HPDE6-E6E7 (cell line): ENCODE measurements at regions not wholly inside any gene's neighbourhood (a gene's known extent, or its start where the extent isn't known, plus 50 kb on each side); places are given as distances from the start of the nearest gene placed in this dataset.
"Not testable (repeated sequence)": the region's sequence is repeated elsewhere in the genome, so short reads cannot be mapped to it uniquely, and the experiment has no call there.

Experiments used
- DNase-seq: peaks from one replicate; pipeline ENCODE4 v3.0.0; 2011; ENCODE audit warnings: missing footprints; ENCODE audit errors: extremely low spot score

DNA sequence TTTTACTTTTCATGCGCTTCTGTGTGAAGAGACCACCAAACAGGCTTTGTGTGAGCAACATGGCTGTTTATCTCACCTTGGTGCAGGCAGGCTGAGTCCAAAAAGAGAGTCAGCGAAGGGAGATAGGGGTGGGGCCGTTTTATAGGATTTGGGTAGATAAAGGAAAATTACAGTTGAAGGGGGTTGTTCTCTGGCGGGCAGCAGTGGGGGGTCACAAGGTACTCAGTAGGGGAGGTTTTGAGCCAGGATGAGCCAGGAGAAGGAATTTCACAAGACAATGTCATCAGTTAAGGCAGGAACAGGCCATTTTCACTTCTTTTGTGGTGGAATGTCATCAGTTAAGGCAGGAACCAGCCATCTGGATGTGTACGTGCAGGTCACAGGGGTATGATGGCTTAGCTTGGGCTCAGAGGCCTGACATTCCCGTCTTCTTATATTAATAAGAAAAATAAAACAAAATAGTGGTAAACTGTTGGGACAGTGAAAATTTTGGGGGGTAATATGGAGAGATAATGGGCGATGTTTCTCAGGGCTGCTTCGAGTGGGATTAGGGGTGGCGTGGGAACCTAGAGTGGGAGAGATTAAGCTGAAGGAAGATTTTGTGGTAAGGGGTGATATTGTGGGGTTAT is 670.0 kb downstream of the SUCLG1 start:
- not testable (repeated sequence) for DNase-seq

DNA sequence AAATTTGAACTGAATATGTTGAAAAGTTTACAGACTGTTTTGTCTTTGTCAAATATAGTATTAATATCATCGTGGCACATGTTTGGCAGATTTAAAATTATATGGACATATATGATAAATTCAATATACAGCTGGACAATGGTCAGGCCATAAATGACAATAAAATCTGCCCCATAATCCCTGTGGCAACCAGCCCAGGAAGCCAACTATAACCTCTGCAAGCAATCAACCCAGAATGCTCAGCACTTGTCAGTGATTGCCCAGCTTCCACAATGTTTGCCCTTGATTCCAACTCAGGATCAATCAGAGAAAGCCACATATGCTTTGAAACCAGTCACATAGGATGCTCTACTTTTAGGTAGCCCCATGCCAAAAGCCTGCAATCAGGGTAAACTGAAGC is 671.9 kb downstream of the SUCLG1 start:
- DNase-seq = no peak

DNA sequence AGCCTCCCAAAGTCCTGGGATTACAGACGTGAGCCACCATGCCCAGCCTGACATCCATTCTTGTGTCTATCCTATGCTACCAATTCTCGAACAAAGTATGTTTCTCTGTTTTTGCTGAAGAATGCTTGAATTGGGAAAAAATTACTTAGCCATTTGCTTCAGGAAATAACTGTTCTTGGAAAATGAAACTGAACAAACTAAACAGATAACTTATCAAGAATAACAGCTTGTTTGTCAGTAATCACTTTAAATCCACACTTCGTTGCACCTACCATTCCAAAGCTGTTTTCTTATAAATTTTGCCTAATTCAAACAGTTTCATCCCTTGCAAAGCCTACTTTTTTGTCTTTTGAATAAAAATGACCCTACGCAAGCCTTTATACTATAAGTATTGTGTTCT is 672.9 kb downstream of the SUCLG1 start:
- no peak for DNase-seq

DNA sequence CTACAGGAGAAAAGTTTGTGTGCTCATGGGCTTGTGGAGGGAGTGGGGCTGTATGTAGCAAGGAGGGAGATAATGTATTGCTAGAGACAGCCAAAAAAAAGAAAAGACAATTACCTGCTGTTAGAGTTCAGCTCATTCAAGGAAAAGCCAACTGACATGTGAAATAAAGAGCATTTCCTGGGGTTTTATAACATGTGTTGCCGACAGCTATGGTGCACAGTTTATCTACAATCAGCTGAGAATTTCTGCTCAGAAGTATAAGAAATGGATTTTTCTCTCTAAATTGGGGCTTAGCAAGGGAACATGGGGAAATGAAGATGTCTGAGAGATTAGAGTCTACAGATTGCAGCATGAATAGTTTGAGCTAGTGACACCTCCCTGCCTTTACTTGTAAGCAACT is 674.1 kb downstream of the SUCLG1 start:
- DNase-seq = no peak

DNA sequence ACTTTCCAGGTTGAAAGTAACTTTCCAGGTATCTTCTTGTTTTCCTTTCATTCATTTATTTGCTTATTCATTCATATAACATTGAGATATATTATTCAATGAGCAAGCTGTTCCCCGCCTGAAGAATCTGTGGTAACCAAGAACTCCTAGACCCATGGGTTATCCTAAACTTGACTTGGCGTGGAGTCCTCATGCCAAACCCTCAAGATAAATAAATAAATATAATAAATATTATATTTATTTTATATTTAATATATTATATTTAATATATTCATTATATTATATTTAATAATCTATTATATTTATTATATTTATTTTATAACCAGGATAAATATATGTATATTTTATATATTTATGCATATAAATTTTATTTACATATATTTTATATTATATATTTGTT is 674.8 kb downstream of the SUCLG1 start:
- DNase-seq = no peak

DNA sequence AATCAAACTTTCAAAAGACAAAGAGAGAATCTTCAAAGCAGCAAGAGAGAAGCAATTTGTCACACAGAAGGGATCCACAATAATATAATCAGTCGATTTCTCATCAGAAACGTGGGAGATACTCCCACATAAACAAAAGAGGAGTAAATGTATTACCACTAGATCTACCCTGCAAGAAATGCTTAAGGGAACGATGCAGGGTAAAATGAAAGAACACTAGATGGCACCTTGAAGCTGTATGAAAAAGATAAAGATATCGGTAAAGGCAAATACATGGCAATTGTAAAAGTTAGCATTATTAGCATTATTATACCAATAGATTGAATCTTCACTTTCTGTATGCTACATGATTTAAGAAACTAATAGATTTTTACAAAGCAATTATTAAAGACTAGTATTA is 677.0 kb downstream of the SUCLG1 start:
- no peak for DNase-seq

DNA sequence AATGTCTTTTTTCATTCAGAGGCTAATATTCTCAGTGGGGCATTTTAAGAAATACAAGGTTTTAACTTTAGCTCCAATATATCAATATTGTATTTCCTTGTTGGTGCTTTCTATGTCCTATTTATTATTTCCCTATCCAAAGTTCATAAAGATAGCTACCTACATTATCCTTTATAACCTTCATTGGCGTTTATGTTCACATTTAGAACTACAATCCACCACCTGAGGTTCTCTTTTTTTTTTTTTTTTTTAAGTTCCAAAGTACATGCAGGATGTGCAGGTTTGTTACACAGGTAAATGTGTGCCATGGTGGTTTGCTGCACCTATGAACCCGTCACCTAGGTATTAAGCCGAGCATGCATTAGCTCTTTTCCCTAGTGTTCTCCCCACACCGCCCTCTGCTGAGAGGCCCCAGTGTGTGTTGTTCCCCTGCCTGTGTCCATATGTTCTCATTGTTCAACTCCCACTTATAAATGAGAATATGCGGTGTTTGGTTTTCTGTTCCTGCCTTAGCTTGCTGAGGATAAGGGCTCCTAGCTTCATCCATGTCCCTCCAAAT is 694.6 kb downstream of the SUCLG1 start:
- DNase-seq = no peak

DNA sequence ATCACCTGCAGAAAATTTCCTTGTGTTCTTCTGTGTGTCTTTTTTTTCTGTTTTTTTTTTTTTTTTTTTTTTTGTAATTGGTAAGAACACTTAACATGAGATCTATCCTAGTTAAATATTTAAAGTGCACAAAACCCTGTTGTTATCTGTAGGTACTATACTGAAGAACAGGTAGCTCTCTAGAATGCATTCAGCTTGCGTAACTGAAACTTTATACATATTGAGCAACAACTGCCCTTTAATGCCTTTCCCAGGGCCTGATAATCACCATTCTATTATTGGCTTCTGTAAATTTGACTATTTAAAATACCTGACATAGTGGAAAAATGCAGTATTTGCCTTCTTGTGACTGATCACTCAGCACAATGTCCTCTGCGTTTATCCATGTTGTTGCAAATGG is 701.8 kb downstream of the SUCLG1 start:
- DNase-seq = no peak

DNA sequence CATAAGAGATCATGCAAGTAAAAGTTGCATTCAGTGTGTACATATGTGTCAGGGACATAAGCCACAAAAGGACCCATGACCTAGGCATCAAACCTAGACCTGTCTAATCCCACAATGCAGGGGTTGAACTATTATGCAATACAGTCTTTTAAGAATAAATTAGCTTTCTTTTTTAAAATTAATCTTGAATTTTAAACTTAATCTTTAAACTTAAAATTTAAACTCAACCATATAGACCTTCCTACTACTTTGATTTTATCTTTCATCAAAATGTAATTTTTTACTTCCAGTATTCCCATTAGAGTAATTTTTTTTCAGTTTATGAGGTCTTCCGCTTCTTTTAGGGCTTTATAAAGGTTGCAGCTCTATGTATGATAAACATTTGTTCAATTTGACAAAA is 702.9 kb downstream of the SUCLG1 start:
- no peak for DNase-seq

DNA sequence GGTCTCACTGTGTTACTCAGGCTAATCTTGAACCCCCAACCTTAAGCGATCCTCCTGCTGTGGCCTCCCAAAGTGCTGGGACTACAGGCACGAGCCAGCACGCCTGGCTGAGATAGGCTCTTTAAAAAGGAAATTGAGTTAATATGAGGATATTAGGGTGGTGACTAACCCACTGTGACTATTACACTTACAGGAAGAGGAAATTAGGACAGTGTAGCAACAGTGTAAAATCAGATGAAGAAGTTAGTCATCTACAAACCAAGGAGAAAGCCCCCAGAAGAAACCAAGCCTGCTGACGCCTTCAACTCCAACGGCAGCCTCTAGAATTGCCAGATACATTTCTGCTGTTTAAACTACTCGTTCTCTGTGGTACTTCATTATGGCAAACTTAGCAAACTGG is 711.9 kb downstream of the SUCLG1 start:
- DNase-seq = no peak

DNA sequence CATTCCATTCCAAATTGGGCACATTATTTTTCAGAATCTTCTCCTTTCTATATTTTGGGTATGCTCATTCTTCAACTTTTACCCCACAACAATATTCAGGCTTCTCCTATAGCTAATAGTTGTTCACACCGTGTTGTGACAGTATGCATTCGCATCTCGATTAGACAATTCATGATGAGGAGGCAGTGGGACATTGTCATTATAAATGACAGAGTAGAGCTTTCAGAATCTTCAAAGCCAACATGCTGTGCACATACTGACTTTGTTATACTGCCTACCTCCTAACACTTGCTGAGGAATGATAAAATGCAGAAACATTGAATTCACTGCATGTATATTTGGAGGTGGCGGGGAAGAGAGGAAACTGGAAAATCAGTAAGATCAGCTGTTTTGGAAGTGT is 714.2 kb downstream of the SUCLG1 start:
- no peak for DNase-seq

DNA sequence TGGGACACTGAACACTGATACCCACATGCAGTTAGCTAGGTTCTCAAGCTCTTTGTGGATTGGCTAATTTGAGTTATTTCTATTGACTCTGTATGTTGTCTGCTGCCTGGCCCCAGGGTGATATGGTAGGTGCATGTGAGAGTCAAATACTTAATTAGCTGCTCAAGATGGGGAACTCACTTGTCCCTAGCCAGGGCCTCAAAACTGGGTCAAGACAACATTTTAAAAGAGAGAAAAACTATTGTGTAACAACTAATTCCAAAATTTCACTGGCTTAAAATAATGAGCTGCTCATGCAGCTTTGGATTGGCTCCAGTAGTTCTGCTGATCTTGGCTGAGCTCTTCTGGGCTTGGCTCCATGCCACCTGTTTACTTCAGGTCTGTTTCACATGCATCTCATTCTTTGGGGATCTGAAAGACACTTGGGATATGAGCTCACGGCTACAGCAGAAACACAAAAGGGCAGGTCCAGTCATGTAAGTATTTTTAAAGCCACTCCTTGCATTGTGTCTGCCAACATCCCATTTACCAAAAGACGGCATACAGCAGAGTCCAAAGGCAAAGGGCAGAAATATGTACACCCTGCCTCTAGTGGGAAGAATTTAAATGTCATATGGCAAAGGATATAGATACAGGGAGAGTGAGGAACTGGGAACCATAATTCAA is 716.8 kb downstream of the SUCLG1 start:
- peak; percentile 65 for DNase-seq

DNA sequence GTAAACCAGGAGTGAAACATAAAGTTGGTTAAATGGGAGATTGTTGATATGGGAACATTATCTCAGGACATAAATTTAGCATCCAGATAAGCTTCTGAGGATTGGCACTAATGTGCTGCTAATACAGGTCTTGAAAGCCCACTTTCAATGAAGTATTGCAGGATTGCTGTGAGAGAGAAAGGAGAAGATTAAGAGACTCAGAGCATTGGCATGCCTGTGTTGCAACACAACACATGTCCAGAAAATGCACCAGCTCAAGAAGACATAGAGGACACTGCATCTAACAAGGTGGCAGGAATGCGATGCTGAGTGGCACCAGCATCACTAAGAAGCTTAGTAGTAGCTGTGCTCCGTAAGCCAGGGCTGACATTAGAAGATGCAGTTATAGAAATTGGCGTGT is 728.9 kb downstream of the SUCLG1 start:
- no peak for DNase-seq

DNA sequence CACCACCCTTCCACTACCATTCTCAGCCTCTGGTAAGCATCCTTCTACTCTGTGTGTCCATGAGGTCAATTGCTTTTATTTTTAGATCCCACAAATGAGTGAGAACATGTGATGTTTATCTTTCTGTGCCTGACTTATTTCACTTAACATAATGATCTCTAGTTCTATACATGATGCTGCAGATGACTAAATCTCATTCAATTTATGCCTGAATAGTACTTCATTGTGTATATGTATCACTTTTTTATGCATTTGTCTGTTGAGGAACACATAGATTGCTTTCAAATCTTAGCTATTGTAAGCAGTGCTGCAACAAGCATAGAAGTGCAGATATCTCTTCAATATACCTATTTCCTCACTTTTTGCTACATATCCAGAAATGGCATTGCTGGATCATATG is 733.3 kb downstream of the SUCLG1 start:
- no peak for DNase-seq

DNA sequence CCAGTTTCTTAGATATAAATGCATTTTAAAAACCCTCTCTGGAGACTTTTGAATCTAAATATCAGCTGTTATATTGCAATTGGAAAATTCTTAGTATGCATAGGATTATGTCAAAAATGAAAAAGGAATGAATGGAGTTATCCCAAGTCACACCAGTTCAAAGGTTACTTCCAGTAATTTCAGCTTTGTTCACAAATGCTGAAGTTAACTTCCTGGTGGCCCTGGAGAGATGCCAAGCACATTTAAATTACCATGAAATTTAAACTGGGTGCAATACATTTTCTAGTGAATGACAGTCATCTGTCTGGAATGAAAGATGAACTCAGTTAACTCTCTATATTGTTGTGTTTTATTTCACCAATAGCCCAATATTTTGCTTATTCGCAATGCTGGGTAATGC is 753.9 kb downstream of the SUCLG1 start:
- no peak for DNase-seq

DNA sequence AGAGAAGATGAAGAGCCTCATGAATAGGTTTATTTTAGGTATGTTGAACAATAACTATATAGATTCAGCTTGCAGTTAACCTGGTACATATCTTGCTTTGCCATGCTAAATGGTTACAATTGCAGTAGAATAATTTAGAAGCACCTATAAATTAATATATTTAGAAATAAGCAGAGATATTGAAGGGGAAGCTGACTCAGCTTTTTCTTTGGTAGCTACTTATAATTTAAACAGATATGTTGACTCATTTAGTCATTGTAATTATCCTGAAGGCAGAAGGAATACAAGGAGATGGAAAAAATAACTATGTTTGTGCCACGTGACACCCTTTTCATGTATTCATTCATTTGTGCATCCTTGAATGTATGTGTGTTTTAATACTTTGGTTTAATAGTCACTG is 755.5 kb downstream of the SUCLG1 start:
- no peak for DNase-seq

DNA sequence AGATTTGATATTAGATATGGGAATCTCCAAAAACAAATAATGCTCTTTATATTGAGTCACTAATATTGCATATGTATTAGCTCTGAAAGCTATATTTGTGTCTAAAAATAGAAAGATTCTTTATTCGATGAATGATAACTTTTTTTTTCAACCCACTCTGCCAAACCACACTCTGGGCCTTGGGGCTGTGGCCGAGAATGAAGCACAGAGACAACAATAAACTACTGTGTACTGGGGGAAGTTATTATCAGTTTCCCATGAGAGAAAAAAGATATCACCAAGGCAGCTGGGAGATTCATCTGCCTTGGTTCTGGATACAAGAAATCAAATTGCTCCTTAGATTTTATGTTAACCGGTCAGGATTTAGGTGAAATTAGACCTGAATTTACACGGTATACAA is 762.2 kb downstream of the SUCLG1 start:
- DNase-seq = no peak

DNA sequence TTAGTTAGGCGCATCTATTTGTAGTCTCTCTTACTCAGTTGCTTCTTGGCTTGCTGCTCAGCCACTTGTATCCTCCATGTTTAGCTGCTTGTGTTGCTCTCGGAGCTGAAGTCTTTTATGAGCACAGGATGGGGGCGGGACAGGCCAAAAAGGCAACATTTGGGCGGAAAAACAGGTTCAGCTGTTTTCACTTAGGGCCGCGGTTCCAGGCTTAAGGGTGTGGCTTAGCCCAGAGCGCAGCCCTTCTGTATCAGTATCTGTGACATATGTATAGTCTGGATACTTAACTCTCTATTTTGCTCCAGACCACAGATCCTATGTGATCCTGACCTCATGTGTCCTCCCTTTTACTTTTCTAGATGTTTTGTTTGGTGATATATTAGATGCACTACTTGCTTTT is 763.5 kb downstream of the SUCLG1 start:
- no peak for DNase-seq

DNA sequence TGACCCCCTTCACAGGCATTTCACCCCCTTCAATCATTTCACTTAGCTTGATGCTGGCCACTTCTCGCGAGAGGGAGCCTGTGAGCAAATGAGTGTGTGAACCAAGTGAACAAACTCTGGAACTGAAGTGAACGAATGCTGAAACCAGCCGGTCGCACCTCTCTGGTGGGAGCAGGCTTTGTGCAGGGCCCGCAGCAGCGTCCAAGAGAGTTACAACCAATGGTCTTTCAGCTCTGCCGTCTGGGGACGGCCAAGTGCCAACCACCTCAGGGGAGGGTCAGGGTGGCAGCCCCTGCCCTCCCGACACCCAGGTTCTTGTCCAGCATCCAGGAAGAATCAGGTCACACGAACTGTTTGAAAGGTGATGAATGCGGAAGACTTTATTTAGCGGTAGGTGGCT is 764.0 kb downstream of the SUCLG1 start:
- DNase-seq = no peak

DNA sequence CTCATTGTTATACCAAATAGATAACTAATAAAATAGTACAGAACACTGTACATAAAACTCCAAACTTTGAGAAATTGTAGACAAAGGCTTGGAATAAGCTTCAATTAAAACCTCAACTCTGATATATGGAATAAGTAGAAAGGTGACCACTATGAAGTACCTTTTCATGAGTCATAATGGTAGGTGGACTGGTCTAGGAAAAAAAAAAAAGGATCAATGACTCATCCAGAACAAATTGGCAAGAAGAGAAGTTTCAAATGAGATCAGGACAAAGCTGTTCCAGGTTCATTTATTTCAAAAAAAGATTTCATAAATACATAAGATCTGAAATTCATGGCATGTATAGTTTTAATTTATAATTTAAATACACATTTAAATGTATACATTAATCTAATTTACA is 769.7 kb downstream of the SUCLG1 start:
- peak; percentile 32 for DNase-seq

DNA sequence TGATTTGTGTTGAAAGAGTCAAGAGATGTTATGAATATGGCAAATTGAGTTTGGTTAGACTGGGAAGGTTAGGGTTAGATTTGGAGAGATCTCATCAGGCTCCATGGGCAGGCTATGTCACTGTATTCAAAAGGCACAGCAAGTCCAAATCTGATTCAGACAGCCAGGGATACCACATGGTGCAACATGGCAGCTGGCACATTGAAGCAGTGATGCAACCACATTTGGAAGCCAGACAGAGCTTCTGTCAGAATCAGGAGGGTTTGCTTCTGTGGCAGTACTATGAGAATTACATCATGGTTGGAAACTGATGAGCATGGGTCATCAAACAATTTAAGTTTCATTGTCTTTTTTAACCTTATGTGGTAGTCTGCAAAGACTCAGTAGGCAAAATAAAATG is 772.2 kb downstream of the SUCLG1 start:
- no peak for DNase-seq

DNA sequence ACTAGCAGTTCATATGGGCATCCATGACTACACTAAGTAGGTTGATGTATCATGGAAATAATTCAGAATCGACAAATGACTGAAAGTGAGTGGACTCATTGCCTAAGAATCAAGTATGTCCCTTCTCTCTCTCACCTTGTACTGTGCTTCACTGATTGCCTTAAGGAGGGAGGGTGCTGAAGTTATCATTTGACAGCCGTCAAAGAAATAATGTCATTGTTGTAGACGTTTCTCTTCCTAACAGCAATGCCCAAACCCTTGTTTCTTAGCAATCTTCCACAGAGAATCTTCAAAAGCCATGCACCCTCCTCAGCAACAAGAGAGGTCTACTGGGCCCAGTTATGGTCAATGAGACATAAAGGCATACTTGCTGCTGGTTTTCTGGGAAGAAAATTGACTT is 785.0 kb downstream of the SUCLG1 start:
- no peak for DNase-seq

DNA sequence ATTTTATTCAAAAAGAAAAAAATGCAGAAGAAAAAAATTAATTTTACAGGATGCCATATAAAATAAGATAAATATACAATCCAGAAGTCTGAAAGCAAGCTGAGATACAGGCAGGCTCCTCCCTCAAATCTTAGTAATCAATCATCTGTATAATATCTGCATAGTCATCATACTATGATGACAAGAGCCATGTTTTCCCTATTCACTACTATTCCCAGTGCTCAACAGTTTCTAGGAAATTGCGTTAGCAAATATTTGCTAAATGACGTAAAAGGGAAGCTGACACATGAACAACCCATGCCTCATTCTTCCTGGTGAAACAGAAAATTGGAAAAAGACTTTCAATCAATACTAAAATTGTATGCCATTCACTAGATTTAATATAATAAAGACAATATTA is 793.2 kb downstream of the SUCLG1 start:
- peak; percentile 31 for DNase-seq

DNA sequence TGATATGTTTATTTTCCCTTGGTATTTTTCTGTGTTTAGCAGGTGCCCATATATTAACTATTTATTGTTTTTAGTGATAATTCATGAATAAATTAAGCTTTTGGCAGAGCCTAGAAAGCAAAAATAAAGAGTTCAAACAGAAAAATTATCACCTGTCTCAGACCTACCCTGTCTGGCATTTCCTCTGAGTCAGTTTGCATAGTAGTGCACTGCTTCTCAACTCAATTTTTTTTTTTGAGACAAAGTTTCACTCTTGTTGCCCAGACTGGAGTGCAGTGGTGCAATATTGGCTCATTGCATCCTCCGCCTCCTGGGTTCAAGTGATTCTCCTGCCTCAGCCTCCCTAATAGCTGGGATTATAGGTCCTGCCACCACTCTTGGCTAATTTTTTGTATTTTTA is 793.9 kb downstream of the SUCLG1 start:
- no peak for DNase-seq
